PC-3 (cell line): ENCODE measurements at regions not wholly inside any gene's neighbourhood (a gene's known extent, or its start where the extent isn't known, plus 50 kb on each side); places are given as distances from the start of the nearest gene placed in this dataset.

Experiments
- CTCF ChIP-seq: fragments of 300-600 bp; sonication (generic); conservative IDR thresholded peaks from 2 replicates; pipeline ENCODE4 v1.5.1; 2017; ENCODE audit warnings: antibody characterized with exemption, low read depth, mild to moderate bottlenecking, low read length
- EZH2 ChIP-seq: fragments of 300-600 bp; sonication (generic); IDR thresholded peaks from one replicate; pipeline ENCODE4 v1.6.1; 2017; ENCODE audit warnings: antibody characterized with exemption, mild to moderate bottlenecking, low read length; ENCODE audit not compliant: unreplicated experiment
- EZH2phosphoT487 ChIP-seq: fragments of 300-600 bp; sonication (generic); IDR thresholded peaks from 2 replicates; pipeline ENCODE4 v1.6.1; 2018; ENCODE audit warnings: mild to moderate bottlenecking, antibody characterized with exemption, low read length, borderline replicate concordance

- TF ChIP-seq CTCF (no peak), EZH2 (no peak), EZH2phosphoT487 (no peak)
Measured at GRCh38 chr10:11402392-11402791, 209.1 kb downstream of the USP6NL start.
